Retinal pigment epithelial cell (primary cell): ENCODE measurements at regions not wholly inside any gene's neighbourhood (a gene's known extent, or its start where the extent isn't known, plus 50 kb on each side); places are given as distances from the start of the nearest gene placed in this dataset.

Experiments
- DNase-seq: peaks from one replicate; pipeline ENCODE4 v3.0.0-alpha.2; 2010; ENCODE audit warnings: low read depth
- H3K4me3 ChIP-seq: 2 replicates; pipeline ENCODE4 v1.5.1; 2011; ENCODE audit warnings: mild to moderate bottlenecking, low read length, control low read depth, moderate library complexity
- CTCF ChIP-seq: conservative IDR thresholded peaks from 2 replicates; pipeline ENCODE4 v1.5.1; 2011; ENCODE audit warnings: low read depth, low read length, control low read depth, inconsistent platforms

- no peak for DNase-seq
- TF ChIP-seq CTCF: no peak
Measured at GRCh38 chr3:72487946-72488737, 360.1 kb downstream of the SHQ1 start.

GRCh38 chr3:72487078-72487765, 361.0 kb downstream of the SHQ1 start:
- no peak overlapping the region for H3K4me3 ChIP-seq
- no peak for TF ChIP-seq CTCF
- peak; percentile 79 for DNase-seq

More at GRCh38 chr3:72487946-72488737, 360.1 kb downstream of the SHQ1 start:
- no peak overlapping the region for H3K4me3 ChIP-seq

- H3K4me3 ChIP-seq: no peak overlapping the region
- no peak for DNase-seq
- no peak for TF ChIP-seq CTCF
Measured at GRCh38 chr3:72485641-72486040, 362.6 kb downstream of the SHQ1 start.

GRCh38 chr3:72483554-72484104, 364.6 kb downstream of the SHQ1 start:
- no peak overlapping the region for H3K4me3 ChIP-seq
- DNase-seq: no peak
- no peak for TF ChIP-seq CTCF

GRCh38 chr3:72482589-72483321, 365.5 kb downstream of the SHQ1 start:
- TF ChIP-seq CTCF: no peak
- peak overlapping the region; percentile 5 for H3K4me3 ChIP-seq
- peak; percentile 54 for DNase-seq

- DNase-seq: no peak
- TF ChIP-seq CTCF: no peak
- H3K4me3 ChIP-seq: no peak overlapping the region
Measured at GRCh38 chr3:72481542-72481941, 366.7 kb downstream of the SHQ1 start.
